Embryonic facial prominence (tissue), 1 donor: ENCODE measurements at regions not wholly inside any gene's neighbourhood (a gene's known extent, or its start where the extent isn't known, plus 50 kb on each side); places are given as distances from the start of the nearest gene placed in this dataset.

Source experiments
- DNase-seq: peaks from one replicate; pipeline ENCODE4 v3.0.0-alpha.2; 2016; ENCODE audit errors: extremely low spot score

DNA sequence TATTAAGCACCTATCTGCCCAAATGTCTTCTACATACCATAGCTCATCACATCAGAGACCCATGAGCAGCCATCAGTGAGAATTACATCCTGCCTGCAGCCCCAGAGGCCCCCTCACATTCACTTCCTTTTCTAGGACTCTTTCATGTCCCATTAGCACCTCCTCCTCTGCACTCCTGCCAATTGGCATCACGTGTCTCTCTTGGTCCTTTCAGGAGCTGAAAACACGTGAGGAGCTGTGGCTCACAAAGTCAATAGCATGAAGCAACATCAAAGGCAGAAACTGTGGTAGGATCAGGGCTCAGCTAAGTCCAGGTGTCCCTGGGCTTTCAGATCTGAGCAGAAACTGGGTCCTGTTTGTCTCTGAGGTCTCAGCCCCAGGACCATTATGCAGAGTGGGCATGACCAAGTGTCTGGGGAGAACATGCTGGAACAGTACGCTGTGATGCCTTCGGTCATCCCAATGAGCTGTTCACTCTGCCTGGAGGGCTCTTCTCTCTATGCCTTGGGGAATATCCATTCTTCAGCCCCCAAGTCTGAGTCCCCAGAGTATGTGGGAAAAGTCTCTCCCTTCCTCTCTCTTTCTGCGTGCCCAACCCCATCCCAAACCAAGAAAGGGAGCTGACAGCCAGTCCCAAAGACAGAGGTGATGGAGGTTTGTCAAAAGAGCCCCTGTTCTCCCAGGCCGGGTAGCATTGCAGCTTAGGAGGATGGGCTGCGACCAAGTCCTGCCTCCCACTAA, 457.0 kb upstream of the CDH5 start:
- DNase-seq = no peak

- no peak for DNase-seq
These were observed 457.9 kb upstream of the CDH5 start for GRCh38 chr16:65908568-65908967.

- DNase-seq = no peak
These were observed 461.2 kb upstream of the CDH5 start for GRCh38 chr16:65905331-65905730.

GRCh38 chr16:65896448-65897153, 469.9 kb upstream of the CDH5 start:
- no peak for DNase-seq

DNA sequence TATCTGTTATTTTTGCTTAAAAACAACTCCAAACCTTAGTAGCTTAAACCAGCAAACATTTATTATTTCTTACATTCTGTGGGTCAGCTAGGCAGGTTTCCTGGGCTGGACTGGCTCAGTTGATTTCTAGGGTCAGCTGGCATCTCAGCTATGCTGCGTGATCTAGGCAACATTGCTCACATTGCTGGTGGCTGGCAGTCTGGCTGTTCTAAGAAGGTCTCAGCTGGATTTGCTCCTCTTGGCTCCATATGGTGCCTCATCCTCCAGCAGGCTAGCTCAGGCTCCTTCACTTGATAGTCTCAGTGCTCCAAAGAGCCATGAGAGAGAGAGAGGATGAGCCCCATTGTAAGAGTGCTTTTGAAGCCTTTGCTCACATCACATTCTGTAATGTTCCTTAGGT, 470.6 kb upstream of the CDH5 start:
- no peak for DNase-seq

DNA sequence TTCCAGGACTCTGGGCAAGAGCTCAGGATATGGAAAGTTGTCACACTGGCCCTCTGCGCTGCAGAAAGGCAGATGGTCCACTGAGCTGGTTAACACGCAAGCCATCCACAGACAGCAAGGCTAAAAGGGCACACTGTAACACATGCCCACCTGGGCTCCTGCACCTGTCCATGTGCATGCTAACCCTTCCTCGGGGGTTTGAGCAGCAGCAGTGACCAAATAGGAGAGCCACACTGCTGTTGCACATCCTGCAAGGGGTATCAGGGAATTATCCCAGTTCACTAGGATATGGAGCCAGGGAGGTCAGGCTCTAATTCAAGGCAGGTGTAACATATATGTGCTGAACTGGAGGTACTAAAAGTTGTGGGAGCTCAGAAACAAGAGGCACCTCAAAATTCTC, 471.0 kb upstream of the CDH5 start:
- no peak for DNase-seq

GRCh38 chr16:65890203-65890602, 476.3 kb upstream of the CDH5 start:
- no peak for DNase-seq

DNA sequence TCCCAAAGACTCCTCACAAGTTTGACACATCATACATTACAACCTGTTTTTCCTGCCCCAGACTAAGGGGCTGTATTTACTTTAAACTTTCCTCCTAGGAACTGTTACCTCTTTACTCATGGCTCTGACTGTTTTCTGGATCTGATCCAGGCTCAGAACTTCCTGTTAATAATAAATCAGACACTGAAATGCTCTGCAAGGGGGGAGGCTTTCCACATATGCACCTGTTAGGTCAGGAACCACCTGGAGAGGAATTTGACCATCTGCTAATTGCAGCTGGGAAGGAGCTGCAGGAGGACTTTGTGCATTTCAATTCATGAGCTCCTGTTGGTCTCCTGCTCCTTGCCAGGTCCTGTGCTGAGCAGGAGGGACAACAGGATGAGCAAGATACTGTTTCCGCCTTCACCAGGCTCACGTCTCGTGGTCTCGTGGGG, 476.9 kb upstream of the CDH5 start:
- no peak for DNase-seq

DNA sequence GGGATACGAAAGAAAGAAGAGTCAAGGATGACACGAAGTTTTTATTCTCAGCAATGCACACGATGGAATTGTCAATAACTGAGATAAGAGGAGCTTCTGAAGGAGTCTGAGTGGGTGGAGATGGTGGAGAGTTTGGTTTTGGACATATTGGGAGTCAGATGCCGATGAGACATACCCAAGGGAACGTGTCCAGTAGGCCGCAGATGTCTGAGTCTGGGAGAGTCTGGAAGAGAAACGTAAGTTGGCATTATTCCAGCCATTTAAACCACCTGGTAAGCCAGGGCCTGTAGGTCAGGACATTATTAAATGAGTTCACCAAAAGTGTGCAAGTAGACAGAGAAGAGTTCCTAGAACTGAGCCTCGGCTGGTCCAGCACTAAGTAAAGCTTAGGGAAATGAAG, 478.3 kb upstream of the CDH5 start:
- DNase-seq = no peak

DNA sequence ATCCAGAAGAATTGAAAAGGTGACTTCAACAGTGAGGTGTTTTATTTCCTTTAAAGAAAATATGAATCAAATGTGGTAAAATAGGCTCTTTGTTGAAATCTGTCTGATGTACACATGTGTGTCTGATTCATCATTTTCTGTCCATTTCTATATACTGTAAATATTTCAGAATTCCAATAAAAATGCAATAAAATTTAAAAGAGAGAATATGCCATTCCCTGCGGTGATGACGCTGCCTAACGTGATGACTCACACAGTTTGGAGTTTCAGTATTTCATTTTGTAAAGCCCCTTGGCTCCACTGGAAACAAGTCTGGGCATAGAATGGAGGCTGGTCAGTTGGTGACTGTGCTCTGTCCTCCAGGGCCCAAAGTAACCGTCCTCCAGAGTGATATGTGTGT, 482.5 kb upstream of the CDH5 start:
- DNase-seq = no peak

GRCh38 chr16:65878347-65878746, 488.1 kb upstream of the CDH5 start:
- no peak for DNase-seq

DNA sequence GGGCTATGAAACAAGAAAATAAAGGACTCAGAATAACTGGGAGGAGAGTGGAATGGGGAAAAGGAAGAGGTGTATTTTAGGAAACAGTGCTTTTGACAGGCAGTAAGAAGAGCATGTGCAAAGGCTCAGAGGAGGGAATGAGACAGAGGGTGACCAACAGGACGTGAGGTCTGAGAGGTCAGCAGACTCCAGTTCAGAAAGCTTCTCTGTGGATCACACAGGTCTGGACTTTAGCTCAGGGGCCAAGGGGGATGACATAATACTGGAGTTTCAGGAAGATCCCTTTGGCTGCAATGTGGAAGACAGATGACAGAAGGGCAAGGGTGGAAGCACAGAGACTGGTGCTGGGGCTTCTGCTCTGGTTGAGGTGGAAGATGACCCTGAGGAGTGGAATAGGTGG, 489.9 kb upstream of the CDH5 start:
- no peak for DNase-seq

- DNase-seq = no peak
These were observed 490.5 kb upstream of the CDH5 start for GRCh38 chr16:65876056-65876408.

DNA sequence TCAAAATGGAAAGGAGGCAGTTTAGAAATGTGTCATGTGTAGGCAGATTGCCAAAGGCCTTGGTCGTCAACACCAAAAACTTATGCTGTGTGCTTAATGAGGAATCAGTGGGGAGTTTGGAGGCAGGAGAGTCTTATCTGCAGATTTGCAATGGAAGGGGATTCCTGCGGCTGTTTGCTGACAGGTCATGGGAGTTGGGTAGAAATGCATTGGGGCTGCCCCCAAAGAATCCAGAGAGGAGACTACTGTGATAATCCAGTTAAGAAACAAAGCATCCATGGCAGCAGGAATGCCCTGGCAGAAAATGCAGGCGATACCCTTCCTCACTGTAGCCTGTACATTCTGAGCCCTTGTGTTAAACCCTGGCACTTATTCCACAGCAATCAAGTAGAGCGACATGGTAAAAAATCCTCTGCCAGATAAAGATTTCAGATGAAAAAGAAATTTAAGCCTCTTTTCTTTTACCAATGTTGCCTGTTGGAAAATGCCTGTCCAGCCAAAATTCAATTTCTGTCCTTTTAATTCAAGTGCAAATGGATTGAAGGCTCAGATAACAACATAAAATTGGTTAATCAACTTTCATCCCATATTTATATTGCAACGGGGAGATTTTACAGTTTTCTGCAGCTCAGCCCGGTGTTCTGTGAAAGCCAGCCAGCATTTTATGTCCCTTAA, 491.0 kb upstream of the CDH5 start:
- DNase-seq = no peak

- DNase-seq = no peak
These were observed 497.2 kb upstream of the CDH5 start for GRCh38 chr16:65869261-65869660.

- no peak for DNase-seq
These were observed 499.1 kb upstream of the CDH5 start for GRCh38 chr16:65867276-65867960.

GRCh38 chr16:65863236-65863635, 503.3 kb upstream of the CDH5 start:
- DNase-seq = no peak

DNA sequence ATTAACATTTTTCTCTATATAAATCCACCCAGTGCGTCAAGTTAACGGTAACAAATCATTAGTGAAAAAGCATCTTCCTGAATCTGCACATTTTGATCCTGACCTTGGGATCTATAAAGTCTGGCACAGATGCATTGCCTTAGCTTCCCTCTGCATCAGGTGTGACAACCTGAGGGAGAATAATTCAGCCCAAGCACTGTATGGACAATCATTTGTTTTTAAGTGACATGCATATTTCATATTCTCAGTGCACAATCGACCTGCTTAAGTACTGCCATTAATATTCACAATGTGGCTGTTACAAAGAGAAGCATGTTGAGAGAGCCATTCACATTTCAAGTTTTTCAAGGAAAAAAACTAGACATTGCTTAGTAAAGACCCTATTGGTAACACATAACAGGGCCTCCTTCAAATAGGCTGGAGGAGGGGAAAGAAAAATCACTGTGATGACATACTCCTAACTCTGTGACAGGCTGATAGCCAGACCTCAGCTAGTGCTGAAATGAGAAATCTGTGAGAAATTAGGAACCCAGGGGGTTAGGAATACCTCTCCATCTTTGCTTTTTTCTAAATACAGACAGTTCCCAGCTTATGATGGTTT, 505.3 kb upstream of the CDH5 start:
- no peak for DNase-seq

DNA sequence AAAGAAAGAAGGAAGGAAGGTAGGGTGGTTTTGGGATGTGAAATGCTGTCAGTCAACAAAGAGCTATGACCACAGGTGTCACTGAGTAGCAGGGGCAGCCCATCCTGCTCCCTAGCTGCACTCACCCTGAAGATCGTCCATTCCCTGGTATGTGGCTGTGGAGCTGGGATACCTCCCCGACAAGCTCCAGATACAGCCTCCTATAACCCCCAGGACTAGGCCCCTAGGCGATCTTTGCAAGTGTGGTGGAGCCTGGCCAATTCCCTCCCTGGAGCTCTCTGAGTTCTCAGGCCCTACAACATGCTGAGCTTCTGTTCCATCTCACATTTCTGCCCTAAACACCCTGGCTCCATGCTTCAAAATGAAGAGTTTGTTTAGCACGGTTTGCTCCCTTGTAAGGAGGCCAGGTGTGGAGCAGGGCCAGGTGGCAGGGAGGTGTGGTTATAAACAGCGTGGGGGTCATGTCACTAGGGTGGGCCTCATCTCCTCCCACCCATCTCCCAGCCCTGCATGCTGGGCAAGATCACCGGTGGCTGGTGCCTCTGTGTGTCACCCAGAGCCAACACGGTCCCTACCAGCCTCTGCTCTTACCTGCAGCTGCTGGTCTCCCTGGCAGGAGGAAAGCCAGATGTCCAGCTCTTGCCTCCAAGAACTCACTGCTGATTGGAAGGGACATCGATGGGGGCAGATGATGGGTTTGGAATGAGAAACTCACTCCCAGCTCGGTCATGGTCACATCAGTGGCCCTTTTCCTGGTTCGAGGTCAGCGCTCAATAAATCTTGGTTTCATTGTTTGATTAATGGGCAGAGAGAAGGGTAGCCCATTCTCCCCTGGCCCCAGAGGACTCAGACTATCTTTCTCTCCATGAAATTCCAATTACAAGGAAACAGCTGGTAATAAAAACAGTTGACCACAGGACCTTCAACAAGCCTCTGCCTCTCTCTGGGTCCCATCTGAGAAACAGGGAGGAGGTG, 511.0 kb upstream of the CDH5 start:
- DNase-seq = no peak

GRCh38 chr16:65846210-65846602, 520.3 kb upstream of the CDH5 start:
- DNase-seq = no peak
